Common myeloid progenitor, CD34-positive (primary cell): ENCODE measurements at regions not wholly inside any gene's neighbourhood (a gene's known extent, or its start where the extent isn't known, plus 50 kb on each side); places are given as distances from the start of the nearest gene placed in this dataset.

Experiments used
- CTCF ChIA-PET: fragments of 350-600 bp; sonication (Branson Sonifier 250); formaldehyde crosslinking; loops from one replicate; lab custom pipeline; 2021; ENCODE audit warnings: antibody characterized with exemption; lab: Charles Lee
- POLR2A ChIA-PET: fragments of 350-600 bp; sonication (Branson Sonifier 250); formaldehyde crosslinking; loops from one replicate; lab custom pipeline; 2021; ENCODE audit warnings: antibody characterized with exemption; lab: Charles Lee
- DNase-seq, 3 donors: peaks; one replicate each; pipeline versions ENCODE4 v3.0.0 to v3.0.0-alpha.2; 2013
- H3K27ac ChIP-seq, 2 experiments: 1 replicate in 1 of 2; 2 replicates in 1 of 2; pipeline ENCODE4 v1.7.0; 2013; ENCODE audit warnings: inconsistent platforms in 2 of 2, low read length in 2 of 2, mild to moderate bottlenecking in 2 of 2, low read depth in 1 of 2, moderate library complexity in 1 of 2; ENCODE audit not compliant: severe bottlenecking in 2 of 2, insufficient read depth in 1 of 2, poor library complexity in 1 of 2
- H3K27me3 ChIP-seq, 5 experiments: replicated peaks in 2 of 5; 1 replicate in 3 of 5; 2 replicates in 2 of 5; pipeline versions ENCODE4 v1.6.1 to v1.7.0; 2013; ENCODE audit warnings: low read length in 4 of 5, mild to moderate bottlenecking in 2 of 5, moderate library complexity in 2 of 5, inconsistent platforms in 1 of 5; ENCODE audit not compliant: insufficient read depth in 5 of 5, control insufficient read depth in 4 of 5
- H3K36me3 ChIP-seq, 4 experiments: 1 replicate in 2 of 4; 2 replicates in 2 of 4; pipeline versions ENCODE4 v1.6.1 to v1.7.0; 2013; ENCODE audit warnings: low read length in 3 of 4, control low read depth in 1 of 4, mild to moderate bottlenecking in 1 of 4; ENCODE audit not compliant: control insufficient read depth in 4 of 4, insufficient read depth in 4 of 4
- H3K4me1 ChIP-seq, 4 experiments: 1 replicate in 3 of 4; 2 replicates in 1 of 4; pipeline versions ENCODE4 v1.6.1 to v1.7.1; 2013; ENCODE audit warnings: low read length in 3 of 4, mild to moderate bottlenecking in 3 of 4, control low read depth in 1 of 4, inconsistent platforms in 1 of 4, moderate library complexity in 1 of 4; ENCODE audit not compliant: control insufficient read depth in 4 of 4, insufficient read depth in 4 of 4; ENCODE audit errors: control extremely low read depth in 1 of 4
- H3K4me3 ChIP-seq, 7 experiments: 1 replicate in 4 of 7; 2 replicates in 3 of 7; pipeline versions ENCODE4 v1.5.1 to v1.7.0; 2013; ENCODE audit warnings: mild to moderate bottlenecking in 7 of 7, low read length in 6 of 7, moderate library complexity in 6 of 7, inconsistent platforms in 2 of 7, low read depth in 2 of 7, control low read depth in 1 of 7; ENCODE audit not compliant: insufficient read depth in 4 of 7, control insufficient read depth in 1 of 7; ENCODE audit errors: extremely low read depth in 1 of 7
- H3K9me3 ChIP-seq, 5 experiments: 1 replicate in 4 of 5; 2 replicates in 1 of 5; pipeline versions ENCODE4 v1.6.1 to v1.7.1; 2013; ENCODE audit warnings: low read length in 4 of 5, mild to moderate bottlenecking in 2 of 5, inconsistent platforms in 1 of 5, low read depth in 1 of 5, moderate library complexity in 1 of 5; ENCODE audit not compliant: control insufficient read depth in 4 of 5, insufficient read depth in 2 of 5; ENCODE audit errors: control extremely low read depth in 1 of 5
- WGBS: methylation state at CpG from one replicate; pipeline ENCODE4 v1.1.5; 2013; ENCODE audit not compliant: insufficient coverage; 5-methylcytosine and 5-hydroxymethylcytosine counted together

DNA sequence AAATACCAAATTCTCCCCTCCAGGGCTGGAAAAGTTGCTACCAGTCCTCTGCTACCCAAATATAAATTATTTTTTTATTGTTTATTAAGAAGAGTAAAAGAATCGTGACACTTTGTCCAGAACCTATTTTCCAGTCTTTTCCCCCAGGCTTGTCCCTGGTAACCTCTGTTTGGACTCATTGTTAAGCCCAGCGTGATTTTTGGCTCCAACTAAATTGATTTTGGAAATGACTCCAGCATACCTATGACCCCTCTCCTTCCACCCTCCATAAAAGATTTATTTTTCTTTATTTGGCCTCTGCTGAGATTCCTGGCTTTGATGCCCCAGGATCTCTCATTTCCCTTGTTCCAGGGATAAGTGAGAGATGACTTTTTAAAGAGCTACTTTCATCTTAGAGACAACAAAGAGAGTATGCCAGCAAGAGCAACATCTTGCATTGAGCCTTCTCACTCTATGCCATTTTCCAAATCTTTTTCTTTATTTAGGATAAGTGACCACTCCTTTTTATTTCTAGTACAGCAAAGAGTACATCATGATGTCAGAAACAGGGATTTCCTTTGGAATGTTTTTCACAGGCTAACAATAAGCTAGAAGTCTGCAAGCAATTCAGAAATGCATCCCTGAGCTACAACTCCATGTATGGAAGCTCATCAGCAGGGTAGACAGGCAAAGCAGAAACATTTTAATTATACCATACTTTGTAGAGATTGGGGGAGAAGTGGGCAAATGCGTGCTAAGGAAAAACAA lies 75.8 kb downstream of the DAD1 start:
- Histone ChIP-seq H3K27ac (no peak overlapping the region), H3K27me3 (peaks cover 0 to under 1% (median 0%) of the 10 kb centered on the region in 5 experiments), H3K9me3 (no peaks in the 10 kb centered on the region), H3K4me3 (no peak overlapping the region), H3K4me1 (peaks cover 0 to 10% (median 4%) of the 10 kb centered on the region in 4 experiments), H3K36me3 (no peaks in the 10 kb centered on the region)
- WGBS, result 100% methylated on average over 1 of the region's 3 CpGs
- no peak for DNase-seq
- ChIA-PET POLR2A (no interaction called here), CTCF (interaction anchor here (1.2 to 2.1 kb wide), 4 partner anchors 12 to 128 kb away, joined by 3 to 10 read pairs (median 3); no protein-coding TSS in a partner anchor)

DNA sequence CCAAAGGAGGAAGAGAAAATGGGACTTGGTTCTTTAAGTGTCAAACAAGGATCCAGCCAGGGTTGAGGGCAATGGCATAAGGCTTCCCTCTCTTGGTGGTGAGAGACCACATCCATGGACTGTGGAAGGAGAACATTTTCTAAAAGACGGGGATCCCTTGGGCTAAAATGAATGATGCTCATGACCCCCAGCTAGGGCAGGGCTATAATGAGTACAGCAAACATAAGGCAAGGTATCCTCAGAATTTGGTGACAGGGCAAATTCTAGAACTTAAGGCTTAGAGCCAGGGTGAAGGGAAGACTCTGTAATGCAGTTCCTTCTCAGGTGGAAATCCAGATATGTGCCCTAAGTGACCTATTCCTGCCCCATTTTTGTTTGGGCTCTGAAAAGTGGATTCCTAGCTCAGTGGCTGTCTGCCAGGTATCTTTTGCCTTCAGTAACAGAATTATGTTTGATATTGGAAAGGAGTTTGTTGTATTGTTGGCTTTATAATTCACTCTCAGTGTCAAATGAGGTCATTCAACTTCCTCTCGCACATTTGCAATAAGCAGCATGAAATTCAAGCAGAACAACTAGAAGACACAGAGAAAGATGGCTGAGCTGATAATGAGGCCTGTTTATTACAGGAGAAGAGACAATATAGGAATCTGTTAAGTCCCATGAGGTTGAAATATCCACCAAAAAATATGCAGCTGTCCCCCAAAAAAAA lies 76.8 kb downstream of the DAD1 start:
- H3K27ac ChIP-seq, result no peak overlapping the region
- no peak overlapping the region for H3K4me3 ChIP-seq
- POLR2A ChIA-PET, result no interaction called here
- peak in 1 of 3 donors; percentile 31 for DNase-seq
- WGBS, result 100% methylated on average over 1 of the region's 2 CpGs
- H3K4me1 ChIP-seq, result peaks cover 0 to 10% (median 4%) of the 10 kb centered on the region in 4 experiments
- no peaks in the 10 kb centered on the region for H3K36me3 ChIP-seq
- no peaks in the 10 kb centered on the region for H3K9me3 ChIP-seq
- H3K27me3 ChIP-seq, result no peaks in the 10 kb centered on the region
- CTCF ChIA-PET, result interaction anchor here (1.2 to 2.1 kb wide), 5 partner anchors 11 to 127 kb away, joined by 3 to 10 read pairs (median 3); no protein-coding TSS in a partner anchor

- Histone ChIP-seq H3K36me3 (no peaks in the 10 kb centered on the region), H3K9me3 (no peaks in the 10 kb centered on the region), H3K4me1 (peaks cover 0 to 10% (median 4%) of the 10 kb centered on the region in 4 experiments), H3K27me3 (no peaks in the 10 kb centered on the region), H3K4me3 (no peak overlapping the region), H3K27ac (no peak overlapping the region)
- POLR2A ChIA-PET, result interaction anchor here (0.6 to 1.1 kb wide), 3 partner anchors 18 to 26 kb away, joined by 3 read pairs; no protein-coding TSS in a partner anchor
- DNase-seq, result no peak
- CTCF ChIA-PET, result interaction anchor here (0.7 to 2.8 kb wide), 4 partner anchors 10 to 463 kb away, joined by 3 to 7 read pairs (median 4); no protein-coding TSS in a partner anchor
- 100% methylated on average over 1 of the region's 3 CpGs for WGBS
Measured at GRCh38 chr14:22510527-22511110, 78.4 kb downstream of the DAD1 start.

DNA sequence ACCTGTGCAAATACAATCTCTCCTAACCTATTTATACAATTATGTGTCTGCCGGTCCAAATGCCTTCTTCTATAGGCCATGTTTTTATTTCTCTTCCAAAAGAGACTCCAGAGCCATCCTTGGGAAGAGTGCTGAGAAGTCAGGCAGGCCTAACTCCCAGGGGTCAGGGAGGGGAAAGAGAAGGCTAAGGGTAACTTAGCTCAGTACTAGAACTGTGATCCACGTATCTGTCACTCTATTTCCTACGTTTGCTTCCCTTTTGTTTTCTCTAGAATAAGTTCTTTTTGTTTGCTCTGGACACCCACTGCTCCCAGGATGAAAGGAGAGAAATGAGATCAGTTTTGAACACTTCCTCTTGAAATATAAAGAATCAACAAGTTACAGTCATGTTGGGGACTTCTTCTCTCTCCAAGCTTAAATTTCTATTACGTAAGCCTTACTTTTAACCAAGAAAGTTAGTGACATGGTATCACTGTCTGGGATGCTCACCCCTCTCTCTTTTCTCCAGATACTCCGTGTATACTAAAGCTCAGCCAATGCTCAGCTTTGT lies 79.2 kb downstream of the DAD1 start:
- DNase-seq, result no peak
- H3K4me1 ChIP-seq, result peaks cover 0 to 8% (median 4%) of the 10 kb centered on the region in 4 experiments
- H3K36me3 ChIP-seq, result no peaks in the 10 kb centered on the region
- H3K9me3 ChIP-seq, result no peaks in the 10 kb centered on the region
- H3K4me3 ChIP-seq, result no peak overlapping the region
- WGBS, result 90% methylated on average over 2 of the region's 5 CpGs
- ChIA-PET CTCF (interaction anchor here (1.0 to 2.8 kb wide), 3 partner anchors 9 to 30 kb away, joined by 3 to 8 read pairs (median 7); no protein-coding TSS in a partner anchor), POLR2A (interaction anchor here (1.1 kb wide), 1 partner anchor 17 kb away, joined by 3 read pairs; no protein-coding TSS in a partner anchor)
- no peaks in the 10 kb centered on the region for H3K27me3 ChIP-seq
- H3K27ac ChIP-seq, result no peak overlapping the region

DNA sequence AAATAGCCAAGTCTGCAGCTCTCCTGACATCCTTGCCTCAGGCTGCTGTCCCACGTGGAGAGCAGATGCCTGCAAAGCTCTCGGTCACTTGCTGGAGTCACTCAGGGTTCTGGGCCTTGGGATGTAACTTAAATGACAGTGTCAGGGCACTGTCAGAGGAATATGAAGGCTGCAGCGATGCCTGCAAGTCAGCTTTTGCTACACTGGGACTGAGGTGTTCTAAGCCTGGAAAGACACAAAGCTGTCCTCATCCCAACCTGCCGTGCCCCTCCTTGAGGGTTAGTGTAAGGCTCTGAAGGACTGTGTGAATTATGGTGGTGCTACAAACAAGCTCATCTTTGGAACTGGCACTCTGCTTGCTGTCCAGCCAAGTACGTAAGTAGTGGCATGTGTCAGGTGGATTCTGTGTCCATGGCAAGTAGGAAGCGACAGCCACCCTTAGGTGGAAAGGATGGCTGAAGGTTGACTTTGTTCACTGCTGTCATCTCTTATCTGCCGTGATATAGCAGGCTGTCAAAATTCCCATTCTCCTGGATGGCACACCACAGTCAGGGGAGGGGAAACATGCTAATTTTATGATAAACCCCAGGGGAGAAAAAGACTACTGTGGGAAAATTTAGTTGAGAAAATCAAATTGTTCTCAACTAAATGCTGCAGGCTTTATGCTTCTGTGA lies 79.9 kb downstream of the DAD1 start:
- POLR2A ChIA-PET, result no interaction called here
- WGBS, result 97% methylated on average over 6 of the region's 7 CpGs

DNA sequence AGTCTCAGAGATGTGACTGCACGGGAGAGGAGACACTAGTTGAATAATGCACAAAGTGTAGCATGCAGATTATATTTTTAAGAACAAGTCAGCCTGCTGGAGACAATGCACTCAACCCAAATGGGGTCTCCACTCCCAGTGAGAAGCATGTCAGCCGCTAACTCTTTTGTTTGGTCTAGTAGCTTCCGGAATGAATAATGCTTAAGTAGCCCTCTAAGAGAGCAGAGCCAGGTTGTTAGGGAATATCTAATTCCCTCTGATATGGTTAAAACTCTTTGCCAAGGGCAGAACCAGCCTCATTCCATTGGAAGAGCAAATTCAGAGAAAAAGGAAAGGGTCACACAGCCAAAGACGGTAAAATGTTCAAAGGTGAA lies 80.4 kb downstream of the DAD1 start:
- 75% methylated on average over 2 of the region's 4 CpGs for WGBS
- no peaks in the 10 kb centered on the region for H3K27me3 ChIP-seq
- H3K36me3 ChIP-seq, result no peaks in the 10 kb centered on the region
- no peak overlapping the region for H3K27ac ChIP-seq
- CTCF ChIA-PET, result interaction anchor here (2.1 to 2.8 kb wide), 2 partner anchors 8 to 26 kb away, joined by 7 to 8 read pairs; no protein-coding TSS in a partner anchor
- no peaks in the 10 kb centered on the region for H3K9me3 ChIP-seq
- H3K4me1 ChIP-seq, result peaks cover 0 to 8% (median 4%) of the 10 kb centered on the region in 4 experiments
- H3K4me3 ChIP-seq, result no peak overlapping the region
- DNase-seq, result no peak
- POLR2A ChIA-PET, result no interaction called here

More for the DNA sequence above, 79.9 kb downstream of the DAD1 start:
- no peak overlapping the region for H3K4me3 ChIP-seq
- DNase-seq, result no peak
- no peak overlapping the region for H3K27ac ChIP-seq
- no peaks in the 10 kb centered on the region for H3K27me3 ChIP-seq
- CTCF ChIA-PET, result interaction anchor here (2.1 to 2.8 kb wide), 2 partner anchors 8 to 25 kb away, joined by 7 to 8 read pairs; no protein-coding TSS in a partner anchor
- H3K36me3 ChIP-seq, result no peaks in the 10 kb centered on the region
- H3K4me1 ChIP-seq, result peaks cover 0 to 8% (median 4%) of the 10 kb centered on the region in 4 experiments
- no peaks in the 10 kb centered on the region for H3K9me3 ChIP-seq
